GM21423 (cell line): ENCODE measurements at regions not wholly inside any gene's neighbourhood (a gene's known extent, or its start where the extent isn't known, plus 50 kb on each side); places are given as distances from the start of the nearest gene placed in this dataset.

Experiments used
- ATAC-seq: cut with Tn5 transposase; IDR thresholded peaks from one replicate; pipeline ENCODE4 v1.9.1; 2021; ENCODE audit warnings: mild to moderate bottlenecking, moderate library complexity; ENCODE audit not compliant: unreplicated experiment

GRCh38 chr18:22109535-22109934, 59.9 kb upstream of the GATA6 start:
- ATAC-seq, result no peak

GRCh38 chr18:22110461-22110924, 58.9 kb upstream of the GATA6 start:
- no peak for ATAC-seq

GRCh38 chr18:22112215-22112614, 57.2 kb upstream of the GATA6 start:
- no peak for ATAC-seq

- ATAC-seq, result no peak
Observed at GRCh38 chr18:22113144-22113844, 56.1 kb upstream of the GATA6 start.

- ATAC-seq, result no peak
Observed at GRCh38 chr18:22114526-22115321, 54.7 kb upstream of the GATA6 start.

- ATAC-seq, result no peak
Observed at GRCh38 chr18:22115573-22115972, 53.8 kb upstream of the GATA6 start.
